GM23338 (cell line): ENCODE measurements at regions not wholly inside any gene's neighbourhood (a gene's known extent, or its start where the extent isn't known, plus 50 kb on each side); places are given as distances from the start of the nearest gene placed in this dataset.

Experiments
- ATAC-seq: fragments of 200-7000 bp; cut with Tn5 transposase; 3 replicates; pipeline ENCODE4 v1.9.1; 2020
- DNase-seq: peaks from one replicate; pipeline ENCODE4 v3.0.0-alpha.2; 2015; ENCODE audit warnings: low spot score
- H2AFZ ChIP-seq: fragments of 200-600 bp; sonication (generic); 2 replicates; pipeline ENCODE4 v1.8.0; 2016; ENCODE audit warnings: antibody characterized with exemption, mild to moderate bottlenecking, moderate library complexity
- H3F3A ChIP-seq: fragments of 200-600 bp; sonication (generic); replicated peaks from 2 replicates; pipeline ENCODE4 v1.8.0; 2017; ENCODE audit warnings: antibody characterized with exemption, mixed run types, low read depth
- H3K27ac ChIP-seq: fragments of 200-600 bp; sonication (generic); 2 replicates; pipeline ENCODE4 v1.6.1; 2016; ENCODE audit warnings: low read depth
- H3K27me3 ChIP-seq: fragments of 200-600 bp; sonication (generic); 2 replicates; pipeline ENCODE4 v1.8.0; 2016; ENCODE audit warnings: mild to moderate bottlenecking, mixed run types, moderate library complexity; ENCODE audit not compliant: insufficient read depth
- H3K36me3 ChIP-seq: fragments of 200-600 bp; sonication (generic); 2 replicates; pipeline ENCODE4 v1.8.0; 2016; ENCODE audit warnings: mild to moderate bottlenecking; ENCODE audit not compliant: insufficient read depth
- H3K4me1 ChIP-seq: fragments of 200-600 bp; sonication (generic); 2 replicates; pipeline ENCODE4 v1.8.0; 2016; ENCODE audit warnings: mild to moderate bottlenecking, moderate library complexity; ENCODE audit not compliant: insufficient read depth
- H3K4me2 ChIP-seq: fragments of 200-600 bp; sonication (generic); 2 replicates; pipeline ENCODE4 v1.7.1; 2017; ENCODE audit warnings: mixed run types
- H3K4me3 ChIP-seq: fragments of 200-600 bp; sonication (generic); 2 replicates; pipeline ENCODE4 v1.6.1; 2016; ENCODE audit warnings: mixed run types
- H3K79me2 ChIP-seq: fragments of 200-600 bp; sonication (generic); replicated peaks from 2 replicates; pipeline ENCODE4 v1.8.0; 2017; ENCODE audit warnings: mild to moderate bottlenecking; ENCODE audit not compliant: insufficient read depth
- H3K9me2 ChIP-seq: fragments of 200-600 bp; sonication (generic); 2 replicates; pipeline ENCODE4 v1.8.0; 2017; ENCODE audit not compliant: insufficient read depth
- H4K20me1 ChIP-seq: fragments of 200-600 bp; sonication (generic); replicated peaks from 2 replicates; pipeline ENCODE4 v1.8.0; 2017; ENCODE audit warnings: mild to moderate bottlenecking; ENCODE audit not compliant: insufficient read depth
- H3K27ac Mint-ChIP-seq: 2 replicates; pipeline ENCODE4 v1.8.0; 2020; ENCODE audit warnings: inconsistent platforms, mild to moderate bottlenecking, moderate library complexity, mixed read lengths
- H3K27me3 Mint-ChIP-seq: 3 replicates; pipeline ENCODE4 v1.8.0; 2022; ENCODE audit warnings: low read depth, mild to moderate bottlenecking, moderate library complexity, mixed read lengths, inconsistent platforms; ENCODE audit not compliant: insufficient read depth, poor library complexity
- H3K36me3 Mint-ChIP-seq: 3 replicates; pipeline ENCODE4 v1.8.0; 2021; ENCODE audit warnings: low read depth, mild to moderate bottlenecking, inconsistent platforms, moderate library complexity, mixed read lengths
- H3K4me1 Mint-ChIP-seq: 3 replicates; pipeline ENCODE4 v1.8.0; 2020; ENCODE audit warnings: mild to moderate bottlenecking, inconsistent platforms, mixed read lengths
- H3K4me3 Mint-ChIP-seq: 3 replicates; pipeline ENCODE4 v1.8.0; 2021; ENCODE audit warnings: moderate library complexity, mild to moderate bottlenecking, inconsistent platforms, mixed read lengths
- H3K9me3 Mint-ChIP-seq: 3 replicates; pipeline ENCODE4 v1.8.0; 2020; ENCODE audit warnings: moderate library complexity, mild to moderate bottlenecking, inconsistent platforms, mixed read lengths
- CREB1 ChIP-seq: fragments of 250-450 bp; sonication (Bioruptor Pico); IDR thresholded peaks from 2 replicates; pipeline ENCODE4 v1.5.0; 2020; ENCODE audit warnings: low read depth, mild to moderate bottlenecking, moderate library complexity
- CTCF ChIP-seq, 2 experiments: fragments of 200-600 bp in 1 of 2; sonication (generic) in 1 of 2; conservative IDR thresholded peaks; 2 replicates each; pipeline versions ENCODE4 v1.5.1 to v1.6.1; 2016 to 2017; ENCODE audit warnings: antibody characterized with exemption in 2 of 2, low read depth in 2 of 2, mild to moderate bottlenecking in 2 of 2, moderate library complexity in 1 of 2
- ETS1 ChIP-seq: IDR thresholded peaks from 2 replicates; pipeline ENCODE4 v1.6.1; 2016; ENCODE audit warnings: antibody characterized with exemption
- EZH2 ChIP-seq: fragments of 200-600 bp; sonication (generic); IDR thresholded peaks from one replicate; pipeline ENCODE4 v1.8.0; 2017; ENCODE audit warnings: antibody characterized with exemption, mild to moderate bottlenecking, low read depth; ENCODE audit not compliant: unreplicated experiment
- EZH2phosphoT487 ChIP-seq: fragments of 200-600 bp; sonication (generic); IDR thresholded peaks from one replicate; pipeline ENCODE4 v1.8.1; 2018; ENCODE audit warnings: antibody characterized with exemption; ENCODE audit not compliant: unreplicated experiment
- JUNB ChIP-seq: IDR thresholded peaks from one replicate; pipeline ENCODE4 v1.6.1; 2016; ENCODE audit warnings: antibody characterized with exemption; ENCODE audit not compliant: unreplicated experiment
- NANOG ChIP-seq: IDR thresholded peaks from 2 replicates; pipeline ENCODE4 v1.6.1; 2016; ENCODE audit warnings: antibody characterized with exemption, borderline replicate concordance
- POLR2AphosphoS5 ChIP-seq: IDR thresholded peaks from 2 replicates; pipeline ENCODE4 v1.6.1; 2016; ENCODE audit warnings: antibody characterized with exemption, low read depth
- STAT1 ChIP-seq: IDR thresholded peaks from one replicate; pipeline ENCODE4 v1.6.1; 2016; ENCODE audit warnings: antibody characterized with exemption; ENCODE audit not compliant: unreplicated experiment
- ZNF114 ChIP-seq: fragments of 250-450 bp; sonication (Bioruptor Pico); IDR thresholded peaks from 2 replicates; pipeline ENCODE4 v1.5.0; 2020; ENCODE audit warnings: mild to moderate bottlenecking, moderate library complexity
- ZNF331 ChIP-seq: fragments of 250-450 bp; sonication (Bioruptor Pico); IDR thresholded peaks from 2 replicates; pipeline ENCODE4 v1.5.0; 2020; ENCODE audit warnings: low read depth, mild to moderate bottlenecking, moderate library complexity
- TF ChIP-seq, protein P1 (sequence below): IDR thresholded peaks from one replicate; pipeline ENCODE4 v1.6.1; 2018; ENCODE audit warnings: antibody characterized with exemption; ENCODE audit not compliant: unreplicated experiment
- TF ChIP-seq, protein P2 (sequence below): fragments of 250-450 bp; sonication (Bioruptor Pico); IDR thresholded peaks from 2 replicates; pipeline ENCODE4 v1.5.0; 2020; ENCODE audit warnings: mild to moderate bottlenecking, moderate library complexity

DNA sequence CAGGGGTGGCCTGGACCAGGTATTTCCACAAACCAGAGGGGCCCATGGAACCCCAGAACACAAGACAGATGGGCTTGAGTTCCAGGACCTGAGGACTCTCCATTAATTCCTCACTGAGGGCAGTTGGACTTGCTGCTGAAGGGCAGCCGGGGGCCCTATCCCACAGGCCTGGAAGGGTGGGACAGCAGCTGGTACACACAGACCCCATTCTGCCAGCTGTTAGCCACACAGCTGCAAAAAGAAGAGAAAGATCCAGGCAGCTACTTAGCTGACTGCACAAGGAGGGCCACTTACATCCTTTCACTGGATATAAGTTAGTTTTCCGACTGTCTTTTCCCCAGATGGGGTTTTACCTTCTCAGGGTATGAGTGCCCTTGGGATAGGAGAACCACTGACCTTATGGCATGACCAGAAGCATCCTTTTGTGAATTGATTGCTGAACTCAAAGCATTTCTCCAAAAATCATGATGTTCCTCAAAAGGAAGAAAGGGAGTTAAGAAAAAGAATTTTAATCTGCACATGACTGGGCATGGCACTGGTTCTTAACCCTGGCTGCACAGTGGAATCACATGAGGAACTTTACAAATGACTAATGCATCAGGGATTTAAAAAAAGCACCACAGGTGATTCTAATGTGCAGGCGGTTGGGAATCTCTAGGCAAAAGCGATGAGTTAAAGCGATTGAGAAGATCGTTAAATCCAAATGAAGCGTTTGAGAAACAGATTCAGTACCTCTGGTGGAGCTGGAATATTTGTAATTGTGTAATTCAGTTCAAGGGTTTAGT, 199.4 kb downstream of the TFAP2A start:
- Mint-ChIP-seq H3K27me3 (no peaks in the 10 kb centered on the region), H3K4me1 (no peaks in the 10 kb centered on the region), H3K27ac (no peak overlapping the region), H3K36me3 (no peaks in the 10 kb centered on the region), H3K4me3 (no peak overlapping the region), H3K9me3 (no peaks in the 10 kb centered on the region)
- Histone ChIP-seq H3K4me3 (no peak overlapping the region), H4K20me1 (no peaks in the 10 kb centered on the region), H3K4me1 (no peaks in the 10 kb centered on the region), H3K27me3 (no peaks in the 10 kb centered on the region), H3K36me3 (no peaks in the 10 kb centered on the region), H2AFZ (peak overlapping the region; percentile 14; the same call in 1 of the 2 replicates), H3F3A (no peaks in the 10 kb centered on the region), H3K27ac (no peak overlapping the region), H3K79me2 (no peaks in the 10 kb centered on the region), H3K4me2 (no peak overlapping the region), H3K9me2 (no peaks in the 10 kb centered on the region)
- no peak for TF ChIP-seq ETS1
- TF ChIP-seq, protein P1, sequence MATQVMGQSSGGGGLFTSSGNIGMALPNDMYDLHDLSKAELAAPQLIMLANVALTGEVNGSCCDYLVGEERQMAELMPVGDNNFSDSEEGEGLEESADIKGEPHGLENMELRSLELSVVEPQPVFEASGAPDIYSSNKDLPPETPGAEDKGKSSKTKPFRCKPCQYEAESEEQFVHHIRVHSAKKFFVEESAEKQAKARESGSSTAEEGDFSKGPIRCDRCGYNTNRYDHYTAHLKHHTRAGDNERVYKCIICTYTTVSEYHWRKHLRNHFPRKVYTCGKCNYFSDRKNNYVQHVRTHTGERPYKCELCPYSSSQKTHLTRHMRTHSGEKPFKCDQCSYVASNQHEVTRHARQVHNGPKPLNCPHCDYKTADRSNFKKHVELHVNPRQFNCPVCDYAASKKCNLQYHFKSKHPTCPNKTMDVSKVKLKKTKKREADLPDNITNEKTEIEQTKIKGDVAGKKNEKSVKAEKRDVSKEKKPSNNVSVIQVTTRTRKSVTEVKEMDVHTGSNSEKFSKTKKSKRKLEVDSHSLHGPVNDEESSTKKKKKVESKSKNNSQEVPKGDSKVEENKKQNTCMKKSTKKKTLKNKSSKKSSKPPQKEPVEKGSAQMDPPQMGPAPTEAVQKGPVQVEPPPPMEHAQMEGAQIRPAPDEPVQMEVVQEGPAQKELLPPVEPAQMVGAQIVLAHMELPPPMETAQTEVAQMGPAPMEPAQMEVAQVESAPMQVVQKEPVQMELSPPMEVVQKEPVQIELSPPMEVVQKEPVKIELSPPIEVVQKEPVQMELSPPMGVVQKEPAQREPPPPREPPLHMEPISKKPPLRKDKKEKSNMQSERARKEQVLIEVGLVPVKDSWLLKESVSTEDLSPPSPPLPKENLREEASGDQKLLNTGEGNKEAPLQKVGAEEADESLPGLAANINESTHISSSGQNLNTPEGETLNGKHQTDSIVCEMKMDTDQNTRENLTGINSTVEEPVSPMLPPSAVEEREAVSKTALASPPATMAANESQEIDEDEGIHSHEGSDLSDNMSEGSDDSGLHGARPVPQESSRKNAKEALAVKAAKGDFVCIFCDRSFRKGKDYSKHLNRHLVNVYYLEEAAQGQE, result no peak
- no peak for TF ChIP-seq EZH2
- TF ChIP-seq JUNB, result no peak
- TF ChIP-seq, protein P2, sequence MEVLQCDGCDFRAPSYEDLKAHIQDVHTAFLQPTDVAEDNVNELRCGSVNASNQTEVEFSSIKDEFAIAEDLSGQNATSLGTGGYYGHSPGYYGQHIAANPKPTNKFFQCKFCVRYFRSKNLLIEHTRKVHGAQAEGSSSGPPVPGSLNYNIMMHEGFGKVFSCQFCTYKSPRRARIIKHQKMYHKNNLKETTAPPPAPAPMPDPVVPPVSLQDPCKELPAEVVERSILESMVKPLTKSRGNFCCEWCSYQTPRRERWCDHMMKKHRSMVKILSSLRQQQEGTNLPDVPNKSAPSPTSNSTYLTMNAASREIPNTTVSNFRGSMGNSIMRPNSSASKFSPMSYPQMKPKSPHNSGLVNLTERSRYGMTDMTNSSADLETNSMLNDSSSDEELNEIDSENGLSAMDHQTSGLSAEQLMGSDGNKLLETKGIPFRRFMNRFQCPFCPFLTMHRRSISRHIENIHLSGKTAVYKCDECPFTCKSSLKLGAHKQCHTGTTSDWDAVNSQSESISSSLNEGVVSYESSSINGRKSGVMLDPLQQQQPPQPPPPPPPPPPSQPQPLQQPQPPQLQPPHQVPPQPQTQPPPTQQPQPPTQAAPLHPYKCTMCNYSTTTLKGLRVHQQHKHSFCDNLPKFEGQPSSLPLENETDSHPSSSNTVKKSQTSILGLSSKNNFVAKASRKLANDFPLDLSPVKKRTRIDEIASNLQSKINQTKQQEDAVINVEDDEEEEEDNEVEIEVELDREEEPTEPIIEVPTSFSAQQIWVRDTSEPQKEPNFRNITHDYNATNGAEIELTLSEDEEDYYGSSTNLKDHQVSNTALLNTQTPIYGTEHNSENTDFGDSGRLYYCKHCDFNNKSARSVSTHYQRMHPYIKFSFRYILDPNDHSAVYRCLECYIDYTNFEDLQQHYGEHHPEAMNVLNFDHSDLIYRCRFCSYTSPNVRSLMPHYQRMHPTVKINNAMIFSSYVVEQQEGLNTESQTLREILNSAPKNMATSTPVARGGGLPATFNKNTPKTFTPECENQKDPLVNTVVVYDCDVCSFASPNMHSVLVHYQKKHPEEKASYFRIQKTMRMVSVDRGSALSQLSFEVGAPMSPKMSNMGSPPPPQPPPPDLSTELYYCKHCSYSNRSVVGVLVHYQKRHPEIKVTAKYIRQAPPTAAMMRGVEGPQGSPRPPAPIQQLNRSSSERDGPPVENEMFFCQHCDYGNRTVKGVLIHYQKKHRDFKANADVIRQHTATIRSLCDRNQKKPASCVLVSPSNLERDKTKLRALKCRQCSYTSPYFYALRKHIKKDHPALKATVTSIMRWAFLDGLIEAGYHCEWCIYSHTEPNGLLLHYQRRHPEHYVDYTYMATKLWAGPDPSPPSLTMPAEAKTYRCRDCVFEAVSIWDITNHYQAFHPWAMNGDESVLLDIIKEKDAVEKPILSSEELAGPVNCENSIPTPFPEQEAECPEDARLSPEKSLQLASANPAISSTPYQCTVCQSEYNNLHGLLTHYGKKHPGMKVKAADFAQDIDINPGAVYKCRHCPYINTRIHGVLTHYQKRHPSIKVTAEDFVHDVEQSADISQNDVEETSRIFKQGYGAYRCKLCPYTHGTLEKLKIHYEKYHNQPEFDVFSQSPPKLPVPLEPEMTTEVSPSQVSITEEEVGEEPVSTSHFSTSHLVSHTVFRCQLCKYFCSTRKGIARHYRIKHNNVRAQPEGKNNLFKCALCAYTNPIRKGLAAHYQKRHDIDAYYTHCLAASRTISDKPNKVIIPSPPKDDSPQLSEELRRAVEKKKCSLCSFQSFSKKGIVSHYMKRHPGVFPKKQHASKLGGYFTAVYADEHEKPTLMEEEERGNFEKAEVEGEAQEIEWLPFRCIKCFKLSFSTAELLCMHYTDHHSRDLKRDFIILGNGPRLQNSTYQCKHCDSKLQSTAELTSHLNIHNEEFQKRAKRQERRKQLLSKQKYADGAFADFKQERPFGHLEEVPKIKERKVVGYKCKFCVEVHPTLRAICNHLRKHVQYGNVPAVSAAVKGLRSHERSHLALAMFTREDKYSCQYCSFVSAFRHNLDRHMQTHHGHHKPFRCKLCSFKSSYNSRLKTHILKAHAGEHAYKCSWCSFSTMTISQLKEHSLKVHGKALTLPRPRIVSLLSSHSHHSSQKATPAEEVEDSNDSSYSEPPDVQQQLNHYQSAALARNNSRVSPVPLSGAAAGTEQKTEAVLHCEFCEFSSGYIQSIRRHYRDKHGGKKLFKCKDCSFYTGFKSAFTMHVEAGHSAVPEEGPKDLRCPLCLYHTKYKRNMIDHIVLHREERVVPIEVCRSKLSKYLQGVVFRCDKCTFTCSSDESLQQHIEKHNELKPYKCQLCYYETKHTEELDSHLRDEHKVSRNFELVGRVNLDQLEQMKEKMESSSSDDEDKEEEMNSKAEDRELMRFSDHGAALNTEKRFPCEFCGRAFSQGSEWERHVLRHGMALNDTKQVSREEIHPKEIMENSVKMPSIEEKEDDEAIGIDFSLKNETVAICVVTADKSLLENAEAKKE, result no peak
- no peak for TF ChIP-seq NANOG
- no peak for TF ChIP-seq POLR2AphosphoS5
- TF ChIP-seq CREB1 (CRISPR knock-in tag), result no peak
- TF ChIP-seq EZH2phosphoT487, result no peak
- TF ChIP-seq STAT1, result no peak
- TF ChIP-seq CTCF (conservative IDR thresholded peaks at IDR 0.05; ENCODE audit: low read depth in 2 of 2), result no peak
- TF ChIP-seq ZNF331 (CRISPR knock-in tag), result no peak
- TF ChIP-seq ZNF114 (CRISPR knock-in tag), result no peak
- ATAC-seq (no peak), DNase-seq (no peak)
